Panc1 (cell line): ENCODE measurements at regions not wholly inside any gene's neighbourhood (a gene's known extent, or its start where the extent isn't known, plus 50 kb on each side); places are given as distances from the start of the nearest gene placed in this dataset.

Experiments
- ATAC-seq: fragments of 200-7000 bp; cut with Tn5 transposase; 2 replicates; pipeline ENCODE4 v1.9.1; 2020; ENCODE audit warnings: mild to moderate bottlenecking, moderate library complexity
- BruUV-seq: library from RNA; stranded (reverse); fragments of 400-500 nt; replicated peaks from 2 replicates; lab custom pipeline; 2021; lab: Mats Ljungman, UMichigan
- CTCF ChIA-PET: fragments of 300-600 bp; sonication (Branson Sonifier 250); formaldehyde crosslinking; loops from one replicate; lab custom pipeline; 2022; ENCODE audit warnings: antibody characterized with exemption; lab: Charles Lee
- POLR2A ChIA-PET: fragments of 300-600 bp; sonication (Branson Sonifier 250); formaldehyde crosslinking; loops from one replicate; lab custom pipeline; 2022; ENCODE audit warnings: antibody characterized with exemption; lab: Charles Lee
- DNase-seq: peaks from one replicate; pipeline ENCODE4 v3.0.0-alpha.2; 2010; ENCODE audit warnings: low read depth, low spot score
- H3K27ac ChIP-seq: 2 replicates; pipeline ENCODE4 v1.5.1; 2011; ENCODE audit warnings: mild to moderate bottlenecking, low read length, inconsistent platforms
- H3K27me3 ChIP-seq: fragments of 200-500 bp; sonication (Bioruptor generic); 2 replicates; pipeline ENCODE4 v1.6.0; 2014; ENCODE audit warnings: low read length, inconsistent platforms; ENCODE audit not compliant: control insufficient read depth, insufficient read depth
- H3K36me3 ChIP-seq: fragments of 200-500 bp; sonication (Bioruptor generic); 2 replicates; pipeline ENCODE4 v1.5.1; 2014; ENCODE audit warnings: inconsistent platforms, mild to moderate bottlenecking, low read length, moderate library complexity; ENCODE audit not compliant: control insufficient read depth, insufficient read depth
- H3K4me1 ChIP-seq: 2 replicates; pipeline ENCODE4 v1.5.1; 2011; ENCODE audit warnings: inconsistent platforms, mild to moderate bottlenecking, low read length, moderate library complexity; ENCODE audit not compliant: control insufficient read depth, insufficient read depth
- H3K4me3 ChIP-seq, 2 experiments: 2 replicates each; pipeline ENCODE4 v1.5.1; 2011 to 2012; ENCODE audit warnings: low read depth in 2 of 2, low read length in 2 of 2, mild to moderate bottlenecking in 2 of 2, inconsistent platforms in 1 of 2, moderate library complexity in 1 of 2
- H3K9me3 ChIP-seq: fragments of 200-500 bp; sonication (Bioruptor generic); 2 replicates; pipeline ENCODE4 v1.5.1; 2014; ENCODE audit warnings: low read depth, mild to moderate bottlenecking, inconsistent platforms, low read length, moderate library complexity; ENCODE audit not compliant: control insufficient read depth, insufficient read depth
- POLR2AphosphoS5 ChIP-seq: IDR thresholded peaks from 2 replicates; pipeline ENCODE4 v1.6.1; 2012; ENCODE audit warnings: mild to moderate bottlenecking, low read depth, low read length, moderate library complexity
- SIN3A ChIP-seq: IDR thresholded peaks from 2 replicates; pipeline ENCODE4 v1.6.1; 2012; ENCODE audit warnings: low read depth, mild to moderate bottlenecking, low read length, moderate library complexity, borderline replicate concordance; ENCODE audit not compliant: insufficient read depth
- TCF7L2 ChIP-seq: IDR thresholded peaks from 2 replicates; pipeline ENCODE4 v1.6.1; 2011; ENCODE audit warnings: mild to moderate bottlenecking, low read depth, low read length, inconsistent platforms
- in situ Hi-C: cut with HindIII; loops from 2 replicates; pipeline ENCODE4 v1.10.0; 2016; ENCODE audit warnings: low sequenced_read_pairs, low pct_unique_long_range_greater_than_20kb
- intact Hi-C: fragments of 100-400 bp; cut with micrococcal nuclease; formaldehyde crosslinking; loops from one replicate; pipeline ENCODE4 v1.10.0; 2022; ENCODE audit not compliant: unreplicated experiment
- TF ChIP-seq, protein P1 (sequence below), 2 experiments: IDR thresholded peaks; 2 replicates each; pipeline ENCODE4 v1.6.1; 2011 to 2012; ENCODE audit warnings: low read depth in 2 of 2, control low read depth in 1 of 2, low read length in 1 of 2, mild to moderate bottlenecking in 1 of 2, moderate library complexity in 1 of 2; ENCODE audit not compliant: insufficient read depth in 1 of 2
- TF ChIP-seq, protein P2 (sequence below): fragments of 450-650 bp; IDR thresholded peaks from 2 replicates; pipeline ENCODE4 v1.5.1; 2017; ENCODE audit warnings: mild to moderate bottlenecking

DNA sequence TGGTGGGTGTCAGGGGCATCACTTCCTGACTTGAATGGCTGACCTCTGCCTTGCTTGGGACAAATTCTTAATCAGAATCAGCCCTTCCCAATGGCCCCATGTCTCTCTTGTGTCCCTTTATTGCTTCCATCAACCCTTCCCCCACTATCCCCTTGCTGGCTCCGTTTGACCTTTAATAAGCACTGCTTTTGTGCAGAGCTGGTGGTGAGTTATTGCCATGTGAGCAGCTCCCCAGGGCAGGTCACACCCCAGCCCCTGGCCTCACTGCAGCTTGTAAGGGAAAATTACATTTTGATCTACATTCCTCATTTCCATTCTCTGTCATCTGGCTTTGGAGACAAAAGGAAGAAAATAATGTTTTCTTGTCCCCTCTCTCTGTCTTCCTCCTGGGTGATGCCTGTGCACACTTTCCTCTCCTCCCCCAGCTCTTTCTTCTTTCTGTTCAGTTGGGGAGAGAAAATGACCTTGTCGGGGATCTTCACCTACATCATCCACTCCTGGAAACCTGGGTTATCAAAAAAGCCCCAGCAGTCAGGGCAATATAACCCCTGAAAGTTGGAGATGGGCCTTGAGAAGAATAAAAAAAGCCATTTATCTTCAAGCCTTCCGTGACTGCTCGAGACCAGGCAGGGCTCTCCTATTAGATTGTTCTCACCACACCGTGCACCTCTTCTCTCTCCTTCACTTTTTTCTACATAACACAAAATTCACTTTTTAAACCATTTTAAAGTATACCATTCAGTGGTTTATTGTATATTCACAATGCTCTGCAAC is 100.4 kb upstream of the SRRM4 start:
- no TSS peak for BruUV-seq
- H3K27ac ChIP-seq, result no peak overlapping the region
- POLR2A ChIA-PET, result no interaction called here
- intact Hi-C loops, result no loop called here
- CTCF ChIA-PET, result no interaction called here
- in situ Hi-C loops, result no loop called here
- no peak for DNase-seq
- TF ChIP-seq, protein P1, sequence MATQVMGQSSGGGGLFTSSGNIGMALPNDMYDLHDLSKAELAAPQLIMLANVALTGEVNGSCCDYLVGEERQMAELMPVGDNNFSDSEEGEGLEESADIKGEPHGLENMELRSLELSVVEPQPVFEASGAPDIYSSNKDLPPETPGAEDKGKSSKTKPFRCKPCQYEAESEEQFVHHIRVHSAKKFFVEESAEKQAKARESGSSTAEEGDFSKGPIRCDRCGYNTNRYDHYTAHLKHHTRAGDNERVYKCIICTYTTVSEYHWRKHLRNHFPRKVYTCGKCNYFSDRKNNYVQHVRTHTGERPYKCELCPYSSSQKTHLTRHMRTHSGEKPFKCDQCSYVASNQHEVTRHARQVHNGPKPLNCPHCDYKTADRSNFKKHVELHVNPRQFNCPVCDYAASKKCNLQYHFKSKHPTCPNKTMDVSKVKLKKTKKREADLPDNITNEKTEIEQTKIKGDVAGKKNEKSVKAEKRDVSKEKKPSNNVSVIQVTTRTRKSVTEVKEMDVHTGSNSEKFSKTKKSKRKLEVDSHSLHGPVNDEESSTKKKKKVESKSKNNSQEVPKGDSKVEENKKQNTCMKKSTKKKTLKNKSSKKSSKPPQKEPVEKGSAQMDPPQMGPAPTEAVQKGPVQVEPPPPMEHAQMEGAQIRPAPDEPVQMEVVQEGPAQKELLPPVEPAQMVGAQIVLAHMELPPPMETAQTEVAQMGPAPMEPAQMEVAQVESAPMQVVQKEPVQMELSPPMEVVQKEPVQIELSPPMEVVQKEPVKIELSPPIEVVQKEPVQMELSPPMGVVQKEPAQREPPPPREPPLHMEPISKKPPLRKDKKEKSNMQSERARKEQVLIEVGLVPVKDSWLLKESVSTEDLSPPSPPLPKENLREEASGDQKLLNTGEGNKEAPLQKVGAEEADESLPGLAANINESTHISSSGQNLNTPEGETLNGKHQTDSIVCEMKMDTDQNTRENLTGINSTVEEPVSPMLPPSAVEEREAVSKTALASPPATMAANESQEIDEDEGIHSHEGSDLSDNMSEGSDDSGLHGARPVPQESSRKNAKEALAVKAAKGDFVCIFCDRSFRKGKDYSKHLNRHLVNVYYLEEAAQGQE (IDR thresholded peaks at IDR 0.05; ENCODE audit: insufficient read depth in 1 of 2, low read depth in 2 of 2, low read length in 1 of 2), result no peak
- TF ChIP-seq TCF7L2 (no peak), SIN3A (no peak), POLR2AphosphoS5 (no peak)
- H3K9me3 ChIP-seq, result no peaks in the 10 kb centered on the region
- ATAC-seq, result no peak
- no peaks in the 10 kb centered on the region for H3K36me3 ChIP-seq
- no peaks in the 10 kb centered on the region for H3K4me1 ChIP-seq
- H3K4me3 ChIP-seq, result no peak overlapping the region
- no peaks in the 10 kb centered on the region for H3K27me3 ChIP-seq

DNA sequence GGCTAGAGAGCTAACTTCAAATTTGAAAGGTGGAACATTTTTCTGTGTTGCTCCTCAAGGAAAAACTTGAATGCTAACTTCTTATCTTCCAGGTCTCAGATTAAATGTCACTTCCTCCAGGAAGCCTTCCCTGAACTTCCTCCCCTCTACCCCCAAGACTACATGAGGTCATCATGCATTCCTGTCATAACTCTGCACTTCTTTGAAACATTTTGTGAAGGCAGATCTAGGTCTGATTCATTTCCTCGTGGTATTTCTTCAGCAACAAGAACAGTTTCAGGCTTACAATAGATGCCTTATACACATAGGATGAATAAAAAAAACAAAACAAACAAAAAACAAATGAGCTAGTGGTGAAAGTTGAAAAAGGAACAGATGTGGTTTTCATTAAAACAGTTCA is 97.1 kb upstream of the SRRM4 start:
- ChIA-PET CTCF (no interaction called here), POLR2A (interaction anchor here (0.6 kb wide), 1 partner anchor 19 kb away, joined by 3 read pairs; no protein-coding TSS in a partner anchor)
- DNase-seq (no peak), ATAC-seq (no peak)
- TF ChIP-seq POLR2AphosphoS5, result no peak
- no peak for TF ChIP-seq SIN3A
- TF ChIP-seq, protein P1 (IDR thresholded peaks at IDR 0.05; ENCODE audit: insufficient read depth in 1 of 2, low read depth in 2 of 2, low read length in 1 of 2), result no peak
- TF ChIP-seq TCF7L2, result no peak
- TF ChIP-seq, protein P2, sequence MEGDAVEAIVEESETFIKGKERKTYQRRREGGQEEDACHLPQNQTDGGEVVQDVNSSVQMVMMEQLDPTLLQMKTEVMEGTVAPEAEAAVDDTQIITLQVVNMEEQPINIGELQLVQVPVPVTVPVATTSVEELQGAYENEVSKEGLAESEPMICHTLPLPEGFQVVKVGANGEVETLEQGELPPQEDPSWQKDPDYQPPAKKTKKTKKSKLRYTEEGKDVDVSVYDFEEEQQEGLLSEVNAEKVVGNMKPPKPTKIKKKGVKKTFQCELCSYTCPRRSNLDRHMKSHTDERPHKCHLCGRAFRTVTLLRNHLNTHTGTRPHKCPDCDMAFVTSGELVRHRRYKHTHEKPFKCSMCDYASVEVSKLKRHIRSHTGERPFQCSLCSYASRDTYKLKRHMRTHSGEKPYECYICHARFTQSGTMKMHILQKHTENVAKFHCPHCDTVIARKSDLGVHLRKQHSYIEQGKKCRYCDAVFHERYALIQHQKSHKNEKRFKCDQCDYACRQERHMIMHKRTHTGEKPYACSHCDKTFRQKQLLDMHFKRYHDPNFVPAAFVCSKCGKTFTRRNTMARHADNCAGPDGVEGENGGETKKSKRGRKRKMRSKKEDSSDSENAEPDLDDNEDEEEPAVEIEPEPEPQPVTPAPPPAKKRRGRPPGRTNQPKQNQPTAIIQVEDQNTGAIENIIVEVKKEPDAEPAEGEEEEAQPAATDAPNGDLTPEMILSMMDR, result no peak
- no TSS peak for BruUV-seq
- Histone ChIP-seq H3K27me3 (no peaks in the 10 kb centered on the region), H3K27ac (no peak overlapping the region), H3K4me1 (no peaks in the 10 kb centered on the region), H3K4me3 (no peak overlapping the region), H3K9me3 (no peaks in the 10 kb centered on the region), H3K36me3 (no peaks in the 10 kb centered on the region)
- intact Hi-C loops, result no loop called here
- in situ Hi-C loops, result no loop called here
